ENCODE measurements at regions not wholly inside any gene's neighbourhood (a gene's known extent, or its start where the extent isn't known, plus 50 kb on each side); places are given as distances from the start of the nearest gene placed in this dataset.

- Histone ChIP-seq H3K23ac (ENCODE audit: low read depth, low read length) (no peak overlapping the region), H3K4me1 (ENCODE audit: control insufficient read depth, insufficient read depth, low read length) (peaks cover 2% of the 10 kb centered on the region; the same call in 1 of the 2 replicates), H3K4me2 (ENCODE audit: low read depth, low read length) (no peak overlapping the region), H2BK5ac (ENCODE audit: low read depth, low read length, poor library complexity, severe bottlenecking) (no peak overlapping the region), H3K9me3 (ENCODE audit: control insufficient read depth, insufficient read depth, low read length) (peaks cover 4% of the 10 kb centered on the region), H4K5ac (ENCODE audit: low read depth, low read length) (no peak overlapping the region), H2BK15ac (ENCODE audit: low read depth, low read length) (no peak overlapping the region), H3K9ac (ENCODE audit: low read depth, low read length) (no peak overlapping the region), H3K14ac (replicated peaks; ENCODE audit: low read depth, low read length) (no peak overlapping the region), H3K56ac (ENCODE audit: extremely low read depth, insufficient read depth, low read length) (no peak overlapping the region), H4K8ac (ENCODE audit: low read depth in 2 of 2, low read length in 2 of 2) (no peak overlapping the region), H3K9me1 (ENCODE audit: insufficient read depth, low read length) (peaks cover 3% of the 10 kb centered on the region; the same call in 1 of the 2 replicates), H4K20me1 (ENCODE audit: insufficient read depth, low read length) (no peaks in the 10 kb centered on the region; the same call in 1 of the 2 replicates), H3K27ac (ENCODE audit: insufficient read depth, low read length) (no peak overlapping the region), H2BK120ac (ENCODE audit: low read depth, low read length) (no peak overlapping the region), H2AK5ac (ENCODE audit: low read depth, low read length) (no peak overlapping the region), H2AK9ac (replicated peaks; ENCODE audit: low read depth, low read length, poor library complexity) (no peak overlapping the region), H4K91ac (ENCODE audit: insufficient read depth, low read depth, low read length) (no peak overlapping the region), H3K18ac (ENCODE audit: low read depth, low read length) (no peak overlapping the region), H3K79me1 (ENCODE audit: low read depth in 1 of 2, low read length in 2 of 2) (no peaks in the 10 kb centered on the region), H3K4me3 (ENCODE audit: insufficient read depth, low read depth, low read length) (no peak overlapping the region), H3K36me3 (ENCODE audit: control insufficient read depth, insufficient read depth, low read length) (no peaks in the 10 kb centered on the region), H2AFZ (replicated peaks; ENCODE audit: low read length, poor library complexity) (no peak overlapping the region), H3K27me3 (ENCODE audit: control insufficient read depth, insufficient read depth, low read length) (no peaks in the 10 kb centered on the region), H3K4ac (ENCODE audit: low read depth, low read length) (no peak overlapping the region), H2BK20ac (ENCODE audit: low read depth, low read length) (no peak overlapping the region)
- dilution Hi-C loops (cut with HindIII; ENCODE audit: low sequenced_read_pairs, unreplicated experiment) (no loop called here), in situ Hi-C loops (cut with MboI; ENCODE audit: low sequenced_read_pairs) (no loop called here), intact Hi-C loops (cut with micrococcal nuclease) (no loop called here)
- ChIA-PET CTCF (no interaction called here), POLR2A (ENCODE audit: unreplicated experiment) (no interaction called here)
- no peak for DNase-seq
- no peak for TF ChIP-seq RFX5 (IDR thresholded peaks at IDR 0.05; ENCODE audit: low read depth, low read length)
- no peak for TF ChIP-seq SMC3 (IDR thresholded peaks at IDR 0.05; ENCODE audit: low read depth, low read length)
- no CpG with 5 or more reads among the region's 1 CpG for WGBS, 2 experiments (ENCODE audit: extremely low coverage in 2 of 2, insufficient read length in 1 of 2)
- BruUV-seq (replicated peaks), result no TSS peak
- no peak for ATAC-seq (ENCODE audit: low read depth)
Observed at GRCh38 chr9:107180206-107180605, 102.9 kb upstream of the RAD23B start.
